Right ventricle myocardium inferior (tissue), 1 donor: ENCODE measurements at regions not wholly inside any gene's neighbourhood (a gene's known extent, or its start where the extent isn't known, plus 50 kb on each side); places are given as distances from the start of the nearest gene placed in this dataset.
"Not testable (repeated sequence)": the region's sequence is repeated elsewhere in the genome, so short reads cannot be mapped to it uniquely, and the experiment has no call there.

Experiments
- ATAC-seq: fragments of 200-7000 bp; cut with Tn5 transposase; one replicate; pipeline ENCODE4 v1.9.1; 2020; ENCODE audit warnings: mild to moderate bottlenecking, moderate library complexity
- DNase-seq: peaks from one replicate; pipeline ENCODE4 v3.0.0; 2021; ENCODE audit errors: missing footprints
- intact Hi-C: fragments of 100-400 bp; cut with DNase I; formaldehyde crosslinking; loops from one replicate; pipeline ENCODE4 v1.11.0; 2022
- donor health status: DM: no; HTN: yes; CAD: no; lungs with severe emphysema.

GRCh38 chr1:223999761-224000160 lies 114.2 kb upstream of the FBXO28 start:
- DNase-seq, ATAC-seq, intact Hi-C loops: not testable (repeated sequence)

- peak; percentile 37 for ATAC-seq
- DNase-seq, intact Hi-C loops: not testable (repeated sequence)
Observed at GRCh38 chr1:223998676-223999455, 115.0 kb upstream of the FBXO28 start.

GRCh38 chr1:223996376-223996775 lies 117.5 kb upstream of the FBXO28 start:
- ATAC-seq, intact Hi-C loops, DNase-seq: not testable (repeated sequence)

GRCh38 chr1:223992456-223993246 lies 121.3 kb upstream of the FBXO28 start:
- ATAC-seq (peak; percentile 100), DNase-seq (peak; percentile 100)
- intact Hi-C loops: not testable (repeated sequence)

- DNase-seq, intact Hi-C loops, ATAC-seq: not testable (repeated sequence)
Observed at GRCh38 chr1:223991297-223991857, 122.5 kb upstream of the FBXO28 start.

GRCh38 chr1:223961985-223962384 lies 116.2 kb upstream of the TP53BP2 start:
- intact Hi-C loops, ATAC-seq, DNase-seq: not testable (repeated sequence)

- DNase-seq, intact Hi-C loops, ATAC-seq: not testable (repeated sequence)
Observed at GRCh38 chr1:223952801-223953200, 107.1 kb upstream of the TP53BP2 start.

GRCh38 chr1:223951551-223951950 lies 105.8 kb upstream of the TP53BP2 start:
- ATAC-seq, intact Hi-C loops, DNase-seq: not testable (repeated sequence)

GRCh38 chr1:223949944-223950343 lies 104.2 kb upstream of the TP53BP2 start:
- intact Hi-C loops, ATAC-seq, DNase-seq: not testable (repeated sequence)

- intact Hi-C loops, DNase-seq, ATAC-seq: not testable (repeated sequence)
Observed at GRCh38 chr1:223948041-223948440, 102.3 kb upstream of the TP53BP2 start.

GRCh38 chr1:223936592-223936991 lies 90.8 kb upstream of the TP53BP2 start:
- DNase-seq, ATAC-seq, intact Hi-C loops: not testable (repeated sequence)

GRCh38 chr1:223931476-223931875 lies 85.7 kb upstream of the TP53BP2 start:
- intact Hi-C loops, DNase-seq, ATAC-seq: not testable (repeated sequence)

GRCh38 chr1:223920805-223921204 lies 75.1 kb upstream of the TP53BP2 start:
- ATAC-seq, DNase-seq, intact Hi-C loops: not testable (repeated sequence)

- DNase-seq, ATAC-seq, intact Hi-C loops: not testable (repeated sequence)
Observed at GRCh38 chr1:223915476-223915875, 69.7 kb upstream of the TP53BP2 start.

GRCh38 chr1:223913715-223914114 lies 68.0 kb upstream of the TP53BP2 start:
- ATAC-seq, DNase-seq, intact Hi-C loops: not testable (repeated sequence)

GRCh38 chr1:223907943-223908587 lies 62.3 kb upstream of the TP53BP2 start:
- ATAC-seq, DNase-seq, intact Hi-C loops: not testable (repeated sequence)

GRCh38 chr1:223903221-223903620 lies 57.5 kb upstream of the TP53BP2 start:
- ATAC-seq, intact Hi-C loops, DNase-seq: not testable (repeated sequence)

GRCh38 chr1:223899775-223900174 lies 54.0 kb upstream of the TP53BP2 start:
- ATAC-seq, DNase-seq, intact Hi-C loops: not testable (repeated sequence)
